Transverse colon (tissue), 3 donors: ENCODE measurements at regions not wholly inside any gene's neighbourhood (a gene's known extent, or its start where the extent isn't known, plus 50 kb on each side); places are given as distances from the start of the nearest gene placed in this dataset.
"Not testable (repeated sequence)": the region's sequence is repeated elsewhere in the genome, so short reads cannot be mapped to it uniquely, and the experiment has no call there.

ENCODE experiments used
- CTCF ChIP-seq, 5 experiments: fragments of 200-600 bp in 3 of 5; fragments of 450-650 bp in 2 of 5; sonication (generic) in 3 of 5; IDR thresholded peaks; 1 replicate in 2 of 5; 2 replicates in 3 of 5; pipeline ENCODE4 v1.5.1; 2016 to 2017; ENCODE audit warnings: antibody characterized with exemption in 5 of 5, inconsistent platforms in 3 of 5, mild to moderate bottlenecking in 2 of 5, moderate library complexity in 1 of 5
- POLR2A ChIP-seq: fragments of 450-650 bp; IDR thresholded peaks from one replicate; pipeline ENCODE4 v1.6.1; 2016; ENCODE audit warnings: antibody characterized with exemption, mild to moderate bottlenecking, moderate library complexity

- not testable (repeated sequence) for TF ChIP-seq CTCF (IDR thresholded peaks at IDR 0.05); POLR2A
Observed at GRCh38 chr5:13579091-13579490, 365.4 kb downstream of the DNAH5 start.
